GM21717 (cell line): ENCODE measurements at regions not wholly inside any gene's neighbourhood (a gene's known extent, or its start where the extent isn't known, plus 50 kb on each side); places are given as distances from the start of the nearest gene placed in this dataset.
"Not testable (repeated sequence)": the region's sequence is repeated elsewhere in the genome, so short reads cannot be mapped to it uniquely, and the experiment has no call there.

Source experiments
- ATAC-seq: cut with Tn5 transposase; IDR thresholded peaks from one replicate; pipeline ENCODE4 v1.9.1; 2021; ENCODE audit warnings: mild to moderate bottlenecking, moderate library complexity; ENCODE audit not compliant: unreplicated experiment

GRCh38 chr12:24522736-24523135 is 426.2 kb downstream of the BCAT1 start:
- ATAC-seq: no peak

GRCh38 chr12:24519759-24520158 is 429.1 kb downstream of the BCAT1 start:
- no peak for ATAC-seq

- no peak for ATAC-seq
These were observed 431.9 kb downstream of the BCAT1 start for GRCh38 chr12:24517000-24517399.

GRCh38 chr12:24510581-24511125 is 438.2 kb downstream of the BCAT1 start:
- no peak for ATAC-seq

- ATAC-seq: no peak
These were observed 441.1 kb downstream of the BCAT1 start for GRCh38 chr12:24507827-24508226.

GRCh38 chr12:24505366-24506015 is 443.4 kb downstream of the BCAT1 start:
- no peak for ATAC-seq

GRCh38 chr12:24503477-24503876 is 445.4 kb downstream of the BCAT1 start:
- ATAC-seq: not testable (repeated sequence)

- ATAC-seq: no peak
These were observed 448.1 kb downstream of the BCAT1 start for GRCh38 chr12:24500831-24501230.

- no peak for ATAC-seq
These were observed 448.5 kb downstream of the BCAT1 start for GRCh38 chr12:24500421-24500820.

- ATAC-seq: no peak
These were observed 449.5 kb downstream of the BCAT1 start for GRCh38 chr12:24499151-24500146.

- no peak for ATAC-seq
These were observed 452.1 kb downstream of the BCAT1 start for GRCh38 chr12:24496755-24497154.

GRCh38 chr12:24494401-24494800 is 454.5 kb downstream of the BCAT1 start:
- no peak for ATAC-seq

GRCh38 chr12:24491968-24492367 is 456.9 kb downstream of the BCAT1 start:
- no peak for ATAC-seq

- ATAC-seq: no peak
These were observed 459.0 kb downstream of the BCAT1 start for GRCh38 chr12:24489939-24490338.

- ATAC-seq: no peak
These were observed 459.8 kb downstream of the BCAT1 start for GRCh38 chr12:24488906-24489619.

GRCh38 chr12:24488091-24488596 is 460.8 kb downstream of the BCAT1 start:
- no peak for ATAC-seq

GRCh38 chr12:24487606-24488005 is 461.3 kb downstream of the BCAT1 start:
- ATAC-seq: no peak

GRCh38 chr12:24483732-24484131 is 465.2 kb downstream of the BCAT1 start:
- no peak for ATAC-seq

- no peak for ATAC-seq
These were observed 465.9 kb downstream of the BCAT1 start for GRCh38 chr12:24482882-24483604.

GRCh38 chr12:24482044-24482443 is 466.9 kb downstream of the BCAT1 start:
- no peak for ATAC-seq
